Body of pancreas (tissue), 4 donors: ENCODE measurements at regions not wholly inside any gene's neighbourhood (a gene's known extent, or its start where the extent isn't known, plus 50 kb on each side); places are given as distances from the start of the nearest gene placed in this dataset.

Experiments used
- CTCF ChIP-seq, 7 experiments: fragments of 450-650 bp in 4 of 7; fragments of 200-600 bp in 3 of 7; sonication (generic) in 3 of 7; IDR thresholded peaks; one replicate each; pipeline ENCODE4 v1.5.1; 2016 to 2019; ENCODE audit warnings: antibody characterized with exemption in 7 of 7
- POLR2A ChIP-seq, 3 donors: fragments of 450-650 bp; IDR thresholded peaks; one replicate each; pipeline ENCODE4 v1.6.1; 2016; ENCODE audit warnings: antibody characterized with exemption in 3 of 3, mild to moderate bottlenecking in 2 of 3

- TF ChIP-seq CTCF (IDR thresholded peaks at IDR 0.05) (no peak), POLR2A (IDR thresholded peaks at IDR 0.05) (no peak)
Observed at GRCh38 chr14:100433428-100433814, 110.3 kb downstream of the SLC25A47 start.
